ENCODE measurements at regions not wholly inside any gene's neighbourhood (a gene's known extent, or its start where the extent isn't known, plus 50 kb on each side); places are given as distances from the start of the nearest gene placed in this dataset.

GRCh38 chr1:199264911-199265310 lies 626.1 kb downstream of the PTPRC start:
- no peak overlapping the region for H3K4me3 ChIP-seq (ENCODE audit: low read depth, low read length)
- TF ChIP-seq CTCF (IDR thresholded peaks at IDR 0.05; ENCODE audit: low read depth, low read length) = no peak

GRCh38 chr1:199265319-199265718 lies 626.5 kb downstream of the PTPRC start:
- TF ChIP-seq CTCF (IDR thresholded peaks at IDR 0.05; ENCODE audit: low read depth, low read length) = no peak
- H3K4me3 ChIP-seq (ENCODE audit: low read depth, low read length) = no peak overlapping the region

GRCh38 chr1:199269241-199269640 lies 630.4 kb downstream of the PTPRC start:
- TF ChIP-seq CTCF (IDR thresholded peaks at IDR 0.05; ENCODE audit: low read depth, low read length) = no peak
- H3K4me3 ChIP-seq (ENCODE audit: low read depth, low read length) = no peak overlapping the region

GRCh38 chr1:199272139-199272544 lies 633.3 kb downstream of the PTPRC start:
- no peak overlapping the region for H3K4me3 ChIP-seq (ENCODE audit: low read depth, low read length)
- no peak for TF ChIP-seq CTCF (IDR thresholded peaks at IDR 0.05; ENCODE audit: low read depth, low read length)

- no peak for TF ChIP-seq CTCF (IDR thresholded peaks at IDR 0.05; ENCODE audit: low read depth, low read length)
Measured at GRCh38 chr1:199272628-199273086, 633.8 kb downstream of the PTPRC start.

GRCh38 chr1:199273837-199274379 lies 635.1 kb downstream of the PTPRC start:
- H3K4me3 ChIP-seq (ENCODE audit: low read depth, low read length) = no peak overlapping the region
- no peak for TF ChIP-seq CTCF (IDR thresholded peaks at IDR 0.05; ENCODE audit: low read depth, low read length)

More at GRCh38 chr1:199272628-199273086, 633.8 kb downstream of the PTPRC start:
- no peak overlapping the region for H3K4me3 ChIP-seq (ENCODE audit: low read depth, low read length)

- no peak overlapping the region for H3K4me3 ChIP-seq (ENCODE audit: low read depth, low read length)
- no peak for TF ChIP-seq CTCF (IDR thresholded peaks at IDR 0.05; ENCODE audit: low read depth, low read length)
Measured at GRCh38 chr1:199279067-199279466, 640.2 kb downstream of the PTPRC start.
